Hepatocyte (in vitro differentiated cells): ENCODE measurements at regions not wholly inside any gene's neighbourhood (a gene's known extent, or its start where the extent isn't known, plus 50 kb on each side); places are given as distances from the start of the nearest gene placed in this dataset.

Experiments used
- EZH2phosphoT487 ChIP-seq: fragments of 200-600 bp; sonication (generic); IDR thresholded peaks from one replicate; pipeline ENCODE4 v1.6.1; 2018; ENCODE audit warnings: antibody characterized with exemption, mild to moderate bottlenecking, low read depth, moderate library complexity; ENCODE audit not compliant: unreplicated experiment, severe bottlenecking
- TF ChIP-seq, protein P1 (sequence below): fragments of 200-600 bp; sonication (generic); IDR thresholded peaks from 2 replicates; pipeline ENCODE4 v1.5.1; 2016; ENCODE audit warnings: antibody characterized with exemption, mild to moderate bottlenecking; ENCODE audit not compliant: poor library complexity

- TF ChIP-seq, protein P1, sequence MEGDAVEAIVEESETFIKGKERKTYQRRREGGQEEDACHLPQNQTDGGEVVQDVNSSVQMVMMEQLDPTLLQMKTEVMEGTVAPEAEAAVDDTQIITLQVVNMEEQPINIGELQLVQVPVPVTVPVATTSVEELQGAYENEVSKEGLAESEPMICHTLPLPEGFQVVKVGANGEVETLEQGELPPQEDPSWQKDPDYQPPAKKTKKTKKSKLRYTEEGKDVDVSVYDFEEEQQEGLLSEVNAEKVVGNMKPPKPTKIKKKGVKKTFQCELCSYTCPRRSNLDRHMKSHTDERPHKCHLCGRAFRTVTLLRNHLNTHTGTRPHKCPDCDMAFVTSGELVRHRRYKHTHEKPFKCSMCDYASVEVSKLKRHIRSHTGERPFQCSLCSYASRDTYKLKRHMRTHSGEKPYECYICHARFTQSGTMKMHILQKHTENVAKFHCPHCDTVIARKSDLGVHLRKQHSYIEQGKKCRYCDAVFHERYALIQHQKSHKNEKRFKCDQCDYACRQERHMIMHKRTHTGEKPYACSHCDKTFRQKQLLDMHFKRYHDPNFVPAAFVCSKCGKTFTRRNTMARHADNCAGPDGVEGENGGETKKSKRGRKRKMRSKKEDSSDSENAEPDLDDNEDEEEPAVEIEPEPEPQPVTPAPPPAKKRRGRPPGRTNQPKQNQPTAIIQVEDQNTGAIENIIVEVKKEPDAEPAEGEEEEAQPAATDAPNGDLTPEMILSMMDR, result no peak
- TF ChIP-seq EZH2phosphoT487, result no peak
Observed at GRCh38 chr5:74017786-74018211, 391.8 kb downstream of the ARHGEF28 start.
